ENCODE measurements at regions not wholly inside any gene's neighbourhood (a gene's known extent, or its start where the extent isn't known, plus 50 kb on each side); places are given as distances from the start of the nearest gene placed in this dataset.

DNA sequence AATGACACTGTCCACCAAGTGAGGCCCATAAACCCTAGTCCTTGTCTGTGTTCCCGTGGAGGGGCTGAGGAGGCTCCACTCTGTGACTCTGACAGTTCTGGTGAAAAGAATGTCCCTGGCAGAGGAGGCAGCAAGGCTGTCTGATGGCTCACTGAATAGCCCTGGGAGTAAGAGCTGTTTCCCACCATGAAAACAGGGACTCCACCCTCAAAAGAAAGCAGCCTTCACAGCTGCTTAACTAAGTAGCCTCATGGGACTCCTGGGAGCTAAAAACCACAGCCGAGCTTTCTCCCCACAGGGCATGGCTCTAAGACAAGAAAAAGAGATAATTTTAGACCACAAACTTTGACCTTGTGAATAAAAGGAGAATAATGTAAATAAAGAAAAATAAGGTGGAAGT, 135.1 kb upstream of the FRY start:
- peak; percentile 15 for DNase-seq (ENCODE audit: low spot score)

DNA sequence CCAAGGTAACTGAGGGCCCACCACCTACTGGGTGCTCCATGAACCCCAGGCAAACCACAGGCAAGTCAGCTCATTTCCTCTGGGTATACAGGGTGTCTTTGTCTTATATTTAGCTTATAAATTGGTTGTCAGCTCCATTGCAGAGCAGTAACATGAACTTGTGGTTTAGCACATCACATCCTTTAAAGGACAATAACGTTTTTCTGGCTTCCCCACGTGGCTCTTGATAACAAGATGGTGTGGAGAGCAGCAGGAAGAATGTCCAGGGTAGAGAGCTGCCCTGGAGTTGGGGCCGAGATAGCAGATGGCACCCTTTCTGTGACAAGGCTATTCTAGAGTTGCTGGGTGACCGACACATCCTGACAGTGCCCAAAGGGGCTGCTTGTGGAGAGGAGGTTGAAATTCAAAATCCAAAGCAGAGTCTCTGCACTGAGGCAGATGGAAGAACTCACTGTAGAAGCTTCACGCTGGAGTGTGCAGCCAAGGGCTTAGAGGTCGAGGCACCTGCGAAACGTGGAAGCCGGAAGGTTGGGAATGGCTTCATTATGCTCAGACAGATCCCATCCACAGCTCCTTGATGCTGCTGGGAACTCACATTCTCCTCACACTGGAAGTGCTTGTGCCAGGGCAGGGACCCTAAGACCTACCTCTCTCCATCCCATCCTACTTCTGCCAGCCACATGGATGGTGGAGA, 133.0 kb upstream of the FRY start:
- no peak for DNase-seq (ENCODE audit: low spot score)

DNA sequence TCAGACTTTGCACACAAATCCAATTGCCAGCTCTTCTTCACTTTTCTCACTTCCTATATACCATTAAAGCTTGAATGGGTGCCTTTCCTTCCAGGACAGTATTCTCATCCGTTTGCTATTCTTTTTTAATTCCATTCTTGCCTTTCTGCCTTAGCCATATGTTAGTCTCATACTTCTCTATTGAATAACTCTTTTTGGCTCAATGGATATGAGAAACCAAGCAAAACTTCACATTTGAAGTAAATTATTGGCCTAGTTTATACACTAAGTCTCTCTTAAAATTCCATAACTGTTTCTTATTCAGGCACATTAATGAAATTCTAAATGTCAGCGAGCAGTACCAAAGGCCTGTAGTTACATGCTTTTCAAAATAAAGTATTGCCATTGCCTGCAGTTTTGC, 129.6 kb upstream of the FRY start:
- no peak for DNase-seq (ENCODE audit: low spot score)

DNA sequence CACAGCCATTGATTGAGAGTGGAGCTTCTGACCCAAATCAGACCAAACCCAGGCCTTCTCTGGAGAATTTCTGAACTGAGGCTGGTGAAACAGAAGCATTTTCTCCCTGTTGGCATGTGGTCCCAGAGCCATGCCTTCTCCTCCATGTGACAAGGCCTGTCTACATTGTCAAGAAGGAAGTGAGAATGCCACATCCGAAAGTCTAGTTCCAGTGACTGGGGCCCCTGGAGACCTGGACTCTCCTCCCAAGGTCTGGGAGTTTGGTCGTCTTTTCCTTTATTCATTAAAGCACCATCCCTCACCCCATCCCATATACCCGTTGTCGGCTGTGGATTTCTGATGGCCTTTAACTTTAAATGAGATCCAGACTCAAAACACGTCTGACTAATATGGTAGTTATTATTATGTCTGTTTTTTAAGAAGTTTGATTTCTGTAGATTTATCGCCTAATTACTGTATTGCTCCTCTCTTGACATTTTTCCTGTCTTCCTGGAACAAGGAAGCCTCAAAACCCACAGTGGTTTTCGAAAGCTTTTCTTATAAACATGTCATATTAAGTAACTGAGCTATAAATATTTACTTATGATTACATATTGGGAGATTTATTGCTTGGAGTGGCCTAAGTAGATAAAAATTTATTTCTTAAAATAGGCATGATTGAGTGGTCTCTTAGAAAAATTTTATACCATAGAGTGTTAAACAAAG, 128.3 kb upstream of the FRY start:
- DNase-seq (ENCODE audit: low spot score), result no peak

DNA sequence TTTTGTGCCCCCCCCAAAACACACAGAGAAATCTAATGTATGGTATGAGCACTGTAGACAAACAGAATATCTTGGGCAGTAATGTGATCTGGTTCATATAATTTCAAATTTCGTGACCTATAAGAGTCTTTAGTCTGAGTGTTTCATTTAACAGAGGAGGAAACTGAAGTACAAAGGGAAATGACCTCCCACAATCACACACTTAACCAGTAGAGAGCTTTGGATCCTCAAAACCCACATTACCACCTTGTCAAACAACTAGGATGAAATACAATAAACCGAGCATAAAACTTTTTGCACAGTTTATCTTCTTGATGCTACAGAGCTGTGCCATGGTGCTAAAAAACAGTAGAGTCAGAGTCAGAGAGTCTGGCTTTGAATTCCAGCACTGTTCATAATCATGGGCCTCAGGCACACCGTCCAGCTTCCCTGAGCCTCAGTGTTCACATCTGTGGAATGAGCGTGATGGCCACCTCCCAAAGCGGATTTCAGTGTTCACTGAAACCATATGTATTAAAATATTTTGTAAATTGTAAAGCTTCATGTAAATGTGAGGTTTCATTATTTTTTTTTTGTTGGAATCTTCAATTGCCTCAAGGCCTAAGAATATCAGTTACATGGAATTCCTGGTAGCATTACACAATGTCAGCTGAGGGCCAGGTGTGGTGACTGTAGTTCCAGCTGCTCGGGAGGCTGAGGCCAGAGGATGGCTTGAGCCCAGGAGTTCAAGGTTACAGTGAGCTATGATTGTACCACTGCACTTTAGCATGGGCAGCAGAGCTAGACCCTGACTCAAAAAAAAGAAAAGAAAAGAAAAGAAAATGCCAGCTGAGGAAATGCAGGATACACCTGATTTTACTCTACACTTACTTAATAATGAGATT, 126.4 kb upstream of the FRY start:
- no peak for DNase-seq (ENCODE audit: low spot score)

DNA sequence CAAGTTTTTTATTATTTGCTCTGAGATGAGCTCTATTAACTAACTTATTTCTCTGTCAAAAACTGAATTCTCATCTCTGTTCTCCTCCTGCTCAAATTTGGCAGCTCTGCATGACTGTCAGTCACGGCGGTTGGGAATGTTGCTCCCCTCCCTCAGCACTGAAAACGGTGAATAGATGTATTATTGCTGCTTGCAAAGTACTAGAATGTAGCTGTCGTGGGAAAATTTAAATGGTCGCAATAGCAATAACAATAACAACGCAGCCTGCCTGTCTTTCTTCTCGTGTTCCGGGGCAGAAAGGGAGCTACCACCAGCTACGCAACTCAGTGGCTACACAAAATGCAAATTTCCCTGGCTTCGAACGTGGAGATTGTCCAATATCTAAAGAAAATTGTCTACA, 125.6 kb upstream of the FRY start:
- peak; percentile 13 for DNase-seq (ENCODE audit: low spot score)

DNA sequence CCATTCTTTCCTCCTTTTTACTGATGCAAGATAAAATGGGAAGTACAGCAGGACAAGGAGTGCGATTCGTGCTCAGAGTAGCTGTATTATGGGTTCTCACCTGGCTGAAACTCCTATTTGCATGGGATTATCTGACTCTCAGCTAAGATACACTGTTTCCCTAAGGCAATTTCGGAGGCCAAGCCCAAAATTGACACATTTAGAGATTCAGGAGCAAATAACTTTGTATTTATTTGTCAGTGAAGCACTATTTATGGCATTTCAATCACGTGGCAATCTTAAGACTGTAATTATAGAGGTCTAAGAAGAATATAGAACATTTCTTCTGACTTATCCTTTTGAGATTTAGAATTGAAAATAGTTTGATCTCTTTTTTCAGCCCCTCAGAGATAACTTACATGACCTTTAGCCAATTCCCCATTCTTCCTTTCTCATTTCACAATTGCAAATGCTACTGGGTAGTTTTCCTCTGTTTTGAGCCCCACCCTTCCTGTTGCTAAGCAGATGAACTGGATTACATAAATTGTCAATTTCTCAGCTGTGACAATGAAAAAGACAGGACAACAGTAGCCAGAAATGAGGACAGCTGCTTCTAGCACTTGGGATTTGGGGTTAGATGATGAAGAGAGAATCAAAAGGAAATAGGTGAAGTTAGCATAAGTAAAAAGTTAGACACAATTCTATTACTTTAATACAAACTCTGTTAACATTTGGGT, 122.7 kb upstream of the FRY start:
- no peak for DNase-seq (ENCODE audit: low spot score)

DNA sequence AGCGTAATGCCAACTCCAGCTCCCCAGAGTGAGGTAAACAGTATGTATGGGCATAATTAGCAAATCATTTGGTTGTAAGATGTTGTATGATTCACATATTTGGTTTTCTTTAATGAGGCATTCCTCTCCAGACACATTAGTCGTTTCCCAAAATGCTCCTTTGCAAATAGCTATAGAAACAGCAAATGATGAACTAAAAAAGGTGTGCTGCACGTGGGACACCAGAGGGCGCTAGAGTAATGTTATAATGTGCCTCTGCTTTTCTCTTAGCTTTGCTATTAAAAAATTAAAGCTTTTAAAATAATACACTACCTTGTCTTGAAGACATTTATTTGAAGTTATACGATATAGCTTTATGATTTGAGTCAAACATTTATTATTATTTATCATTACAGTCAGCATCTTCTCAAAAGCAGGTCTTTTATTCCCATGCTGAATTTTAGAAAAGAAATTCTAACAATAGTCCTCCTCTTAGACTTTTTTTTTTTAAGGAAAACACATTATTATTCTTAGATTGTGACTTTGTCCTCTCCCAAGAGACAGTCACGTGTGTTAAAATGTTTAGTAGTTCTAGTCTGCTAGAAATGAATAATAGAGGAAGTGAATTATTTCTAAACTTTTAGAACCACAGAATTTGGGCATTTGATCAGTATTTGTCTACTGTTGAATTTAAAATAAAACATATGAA, 121.6 kb upstream of the FRY start:
- peak; percentile 42 for DNase-seq (ENCODE audit: low spot score)

DNA sequence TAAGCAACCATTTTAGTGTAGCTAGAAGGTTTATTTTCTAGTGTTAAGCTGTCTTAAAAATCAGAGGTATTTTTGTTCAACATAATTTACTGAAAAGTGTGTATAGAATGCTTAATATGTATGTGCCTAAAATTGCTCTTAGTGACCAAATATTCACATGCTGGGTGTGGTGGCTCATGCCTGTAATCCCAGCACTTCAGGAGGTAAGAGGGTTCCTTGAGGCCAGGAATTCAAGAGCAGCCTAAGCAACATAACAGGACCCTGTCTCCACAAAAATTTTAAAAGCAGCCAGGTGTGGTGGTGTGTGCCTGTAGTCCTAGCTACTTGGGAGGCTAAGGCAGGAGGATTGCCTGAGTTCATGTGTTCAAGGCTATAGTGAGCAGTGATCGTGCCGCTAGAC, 120.9 kb upstream of the FRY start:
- DNase-seq (ENCODE audit: low spot score), result no peak

DNA sequence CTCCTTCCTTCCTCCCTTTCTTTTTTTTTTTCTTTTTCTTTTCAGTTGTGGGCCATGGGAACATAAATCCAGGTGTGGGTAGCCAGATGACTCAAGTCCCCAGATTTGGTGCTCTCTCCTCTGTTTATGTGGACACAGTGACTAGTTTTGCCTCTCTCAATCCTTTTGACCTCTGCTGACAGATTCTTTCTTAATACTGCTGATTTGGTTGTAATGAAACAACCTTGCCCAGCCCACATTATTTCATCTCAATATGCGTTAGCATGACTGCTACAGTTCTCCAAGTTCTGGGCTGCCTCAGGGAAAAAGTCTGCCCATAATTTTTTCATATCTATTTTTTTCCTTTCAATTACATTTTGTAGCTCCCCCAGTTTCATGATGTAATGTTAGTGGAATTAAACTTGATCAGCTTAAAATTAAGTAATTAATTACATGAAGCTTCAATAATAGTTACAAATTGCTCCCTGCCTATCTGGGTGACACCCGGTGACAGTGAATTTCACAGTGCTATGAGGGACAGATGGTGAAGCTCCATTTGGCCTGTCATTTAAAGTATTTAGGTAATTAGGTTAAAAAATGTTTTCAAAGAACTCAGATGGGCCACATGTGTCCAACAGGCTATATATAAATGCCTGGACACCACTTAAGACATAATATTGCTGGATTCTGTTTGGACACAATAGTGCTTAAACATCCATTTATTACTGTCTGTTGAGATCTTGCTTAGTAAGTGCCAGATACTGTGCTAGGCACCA, 118.8 kb upstream of the FRY start:
- DNase-seq (ENCODE audit: low spot score), result no peak

DNA sequence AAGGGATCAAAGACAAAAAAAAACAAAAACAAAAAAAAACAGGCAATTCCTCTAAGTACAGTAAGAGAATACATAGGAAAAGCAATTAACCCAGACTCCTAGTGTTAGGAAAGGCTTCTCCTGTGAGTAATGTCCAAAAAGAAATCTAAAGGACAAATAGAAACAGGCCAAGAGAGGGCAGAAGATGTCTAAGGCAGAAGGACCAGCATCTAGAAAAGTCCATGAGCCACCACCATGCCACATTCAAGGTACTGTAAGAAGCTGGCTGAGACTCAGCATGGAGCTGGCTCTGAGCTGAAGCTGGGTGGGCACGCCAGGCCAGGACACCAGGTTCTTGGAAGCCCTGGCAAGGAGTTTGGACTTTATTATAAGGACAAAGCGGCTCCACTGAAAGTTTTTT, 118.1 kb upstream of the FRY start:
- DNase-seq (ENCODE audit: low spot score), result no peak

DNA sequence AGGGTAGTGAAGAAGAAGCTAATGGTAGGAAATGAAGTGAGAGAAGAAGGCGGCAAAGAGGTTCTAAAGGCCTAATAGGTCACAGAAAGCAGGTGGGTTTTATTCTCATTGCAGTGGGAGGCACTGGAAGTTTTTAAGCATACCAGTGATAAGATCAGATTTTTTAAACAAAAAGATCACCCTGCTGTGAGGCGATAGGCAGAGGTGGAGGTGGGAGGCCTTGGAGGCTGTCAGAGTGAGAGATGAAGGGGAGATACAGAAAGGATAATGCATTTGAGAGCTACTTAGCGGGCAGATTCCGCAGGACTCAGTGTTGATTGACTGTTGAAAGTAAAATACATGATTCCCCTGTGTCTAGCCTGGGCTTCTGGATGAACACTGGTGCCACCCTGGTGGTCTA, 116.7 kb upstream of the FRY start:
- no peak for DNase-seq (ENCODE audit: low spot score)

DNA sequence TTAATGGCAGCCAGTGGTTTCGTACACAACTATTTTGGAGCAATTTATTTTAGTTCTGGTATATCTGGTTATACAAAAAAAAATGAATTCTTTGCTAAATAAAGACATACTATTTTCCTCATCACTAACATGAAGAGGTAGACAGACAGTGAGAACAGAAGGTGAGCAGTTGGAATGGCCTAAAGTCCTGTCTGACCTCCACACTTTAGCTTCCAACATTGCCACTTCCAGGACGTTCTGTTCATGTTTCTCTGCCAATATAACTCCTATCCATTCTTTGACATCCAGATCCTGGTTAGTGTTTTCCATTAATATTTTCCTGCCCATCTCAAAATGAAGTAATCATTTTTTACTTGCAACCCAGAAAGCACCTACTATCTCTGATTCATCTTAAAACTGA, 112.9 kb upstream of the FRY start:
- DNase-seq (ENCODE audit: low spot score), result no peak

DNA sequence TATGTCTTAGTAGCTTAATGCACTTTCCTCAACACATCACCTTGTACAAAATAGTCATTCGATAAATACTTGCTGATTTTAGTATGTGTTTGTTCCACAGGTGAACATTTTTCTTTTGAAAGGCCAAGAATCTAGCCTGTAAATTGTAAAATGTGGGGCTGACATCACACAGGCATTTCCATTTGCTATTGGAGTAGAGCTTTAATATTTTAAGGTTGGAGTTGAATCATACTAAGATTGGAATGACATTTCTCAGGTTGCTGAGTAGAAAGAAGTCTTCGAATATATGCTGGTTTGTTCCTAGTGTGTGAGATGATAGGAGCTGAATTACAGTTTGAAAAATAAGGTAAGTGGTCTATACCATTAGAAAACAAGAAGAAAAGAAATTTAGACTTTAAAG, 112.3 kb upstream of the FRY start:
- no peak for DNase-seq (ENCODE audit: low spot score)

DNA sequence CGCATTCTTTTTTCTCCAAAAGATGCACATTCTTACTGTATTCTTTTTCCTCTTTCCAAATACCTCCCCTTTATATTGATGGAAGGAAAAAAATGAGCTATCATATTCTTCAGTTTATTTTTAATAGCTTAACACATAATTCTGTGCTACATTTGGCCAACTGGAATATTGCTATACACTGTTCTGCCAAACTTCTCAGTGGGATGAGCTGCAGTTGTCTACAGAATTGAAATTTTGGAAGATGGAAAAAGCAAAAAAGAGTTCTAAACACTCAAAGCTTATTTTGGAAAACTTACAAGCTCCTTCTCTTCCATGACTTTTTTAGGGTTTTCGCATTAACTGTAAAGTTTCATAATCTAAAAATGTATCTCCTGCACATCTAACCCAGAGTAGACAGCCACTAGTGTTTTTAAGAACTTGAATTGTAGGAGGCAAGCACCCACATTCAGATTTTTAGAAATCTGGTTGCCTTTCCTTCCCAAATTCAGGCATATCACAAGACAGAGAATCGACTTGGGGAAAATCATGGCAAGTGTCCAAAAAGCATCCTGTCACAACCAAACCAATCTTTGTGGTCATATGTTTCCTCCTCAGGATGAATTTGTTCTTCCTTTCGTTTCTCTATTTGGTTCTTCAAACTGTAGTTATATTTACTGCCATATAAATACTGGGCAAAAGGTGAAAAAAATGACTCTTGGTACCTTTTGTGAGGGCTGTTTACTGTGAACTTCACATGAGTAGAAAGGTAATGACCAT, 111.4 kb upstream of the FRY start:
- DNase-seq (ENCODE audit: low spot score), result no peak

DNA sequence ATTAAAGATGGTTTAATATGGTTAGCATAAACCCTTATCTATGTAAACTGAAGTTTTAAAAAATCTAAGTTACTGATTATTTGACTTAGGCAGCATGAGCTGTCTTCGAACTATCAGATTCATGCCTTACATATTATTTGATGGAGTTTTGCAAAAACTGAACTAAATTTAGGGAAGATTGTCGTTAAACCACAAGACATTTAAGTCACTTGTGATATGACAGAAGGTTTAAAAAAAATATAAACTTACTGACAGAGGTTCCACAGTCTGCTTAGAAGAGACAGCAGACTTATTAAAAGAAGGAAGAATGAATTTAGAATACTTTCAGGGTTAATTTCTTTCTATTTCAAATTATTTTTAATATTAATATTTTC, 110.9 kb upstream of the FRY start:
- DNase-seq (ENCODE audit: low spot score), result no peak

DNA sequence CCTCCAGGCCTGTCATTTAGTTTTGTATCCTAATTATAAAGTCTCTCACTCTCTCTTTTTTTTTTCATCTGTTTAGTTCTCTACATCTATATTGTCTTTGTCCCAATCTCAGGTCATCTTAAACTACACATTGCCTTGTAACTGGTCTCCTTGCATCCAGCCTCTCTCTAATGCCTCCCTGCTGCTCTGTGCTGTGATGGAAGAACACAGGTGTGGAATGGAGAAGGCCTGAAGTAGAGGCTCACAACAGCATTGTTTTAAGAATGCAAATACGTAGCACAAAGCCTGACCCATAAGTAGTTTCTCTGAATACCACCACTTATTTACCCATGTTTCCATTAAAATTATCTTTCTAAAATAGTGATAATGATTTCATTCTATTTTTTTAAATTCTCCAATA, 108.8 kb upstream of the FRY start:
- DNase-seq (ENCODE audit: low spot score), result no peak

DNA sequence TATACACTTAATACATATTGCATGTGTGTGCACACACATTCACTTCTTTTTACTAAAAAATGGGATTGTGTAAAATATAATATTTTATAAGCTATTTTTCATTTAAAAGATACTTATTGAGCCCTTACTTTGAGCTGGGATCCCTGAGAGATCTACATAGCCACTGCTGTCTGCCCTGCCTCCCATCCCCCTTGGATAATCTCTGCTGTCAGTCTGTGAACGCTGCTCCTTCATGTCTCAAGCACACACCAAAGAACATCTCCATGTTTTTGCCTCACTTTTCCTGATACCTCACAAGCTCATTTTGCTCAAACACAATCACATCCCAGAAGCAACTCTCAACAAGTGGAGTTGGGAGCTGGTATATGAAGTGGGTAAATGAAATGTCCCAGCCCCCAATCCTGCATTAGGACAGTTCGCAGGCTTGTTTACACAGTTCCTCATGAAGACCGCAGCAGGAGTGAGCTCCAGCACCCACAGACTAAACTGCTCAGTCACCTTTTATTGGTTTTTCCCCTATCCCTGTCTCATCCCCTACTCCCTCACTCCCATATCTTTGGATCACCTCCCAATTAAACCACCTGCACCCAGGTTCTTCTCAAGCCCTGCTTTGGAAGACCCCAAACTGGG, 108.3 kb upstream of the FRY start:
- no peak for DNase-seq (ENCODE audit: low spot score)

DNA sequence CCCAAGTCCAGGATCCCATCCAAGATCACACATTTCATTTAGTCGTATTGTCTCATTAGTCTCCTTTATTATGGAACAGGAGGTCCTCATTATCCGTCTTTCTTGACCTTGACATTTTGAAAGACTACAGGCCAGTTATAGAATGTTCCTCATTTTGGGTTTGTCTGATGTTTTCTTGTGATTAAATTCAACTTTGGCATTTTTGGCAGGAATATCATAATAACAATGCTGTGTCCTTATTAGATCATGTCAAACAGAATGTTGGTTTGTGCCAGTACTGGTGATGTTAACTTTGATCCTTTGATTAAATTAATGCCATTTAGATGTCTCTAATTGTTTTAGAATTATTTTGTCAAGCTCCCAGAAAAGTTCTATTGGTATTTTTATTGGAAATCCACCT, 106.5 kb upstream of the FRY start:
- no peak for DNase-seq (ENCODE audit: low spot score)

DNA sequence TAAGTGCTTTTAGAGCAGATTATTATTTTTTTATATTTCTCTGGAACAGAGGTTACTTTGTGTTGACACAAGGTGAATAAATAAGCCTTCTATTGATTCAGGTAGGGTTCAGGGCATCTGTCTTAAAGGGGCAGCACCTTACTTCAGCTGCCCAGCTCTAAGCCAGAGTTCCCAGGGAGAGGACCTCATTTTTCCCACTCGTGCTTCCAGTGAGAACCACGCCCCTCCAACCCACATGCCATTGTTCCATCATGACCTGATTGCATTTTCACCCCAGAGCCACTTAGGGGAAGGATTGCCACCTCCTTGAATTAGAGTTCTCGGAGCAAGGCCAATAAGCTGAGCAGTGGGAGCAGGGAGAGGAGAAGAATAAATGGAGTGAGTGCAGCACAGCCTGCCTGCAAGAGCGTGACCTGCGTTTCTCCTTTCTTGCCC, 104.3 kb upstream of the FRY start:
- DNase-seq (ENCODE audit: low spot score), result no peak
